ENCODE measurements at regions not wholly inside any gene's neighbourhood (a gene's known extent, or its start where the extent isn't known, plus 50 kb on each side); places are given as distances from the start of the nearest gene placed in this dataset.
"Not testable (repeated sequence)": the region's sequence is repeated elsewhere in the genome, so short reads cannot be mapped to it uniquely, and the experiment has no call there.

GRCh38 chr3:67142432-67142831, 144.3 kb downstream of the KBTBD8 start:
- no peak for TF ChIP-seq CTCF (IDR thresholded peaks at IDR 0.05; ENCODE audit: low read depth, low read length)
- DNase-seq (ENCODE audit: extremely low read depth, low read depth) = no peak

DNA sequence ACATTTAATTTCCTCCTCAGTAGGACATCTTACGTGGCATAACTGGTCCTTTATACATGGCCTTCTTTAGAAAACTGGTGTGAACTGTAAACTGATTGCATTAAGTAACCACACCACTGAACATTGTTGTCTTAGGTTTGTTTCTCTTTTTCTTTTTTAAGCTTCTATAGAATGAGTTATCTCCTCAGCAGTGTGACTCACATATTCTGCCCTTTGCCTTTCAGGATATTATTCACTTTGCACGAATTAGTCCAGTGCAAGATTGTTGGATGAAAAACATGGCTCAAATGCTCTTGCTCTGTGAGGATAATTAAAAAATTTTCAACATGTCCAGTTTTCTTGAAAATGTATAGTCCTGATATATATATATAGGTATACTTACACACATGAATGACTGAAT, 147.6 kb downstream of the KBTBD8 start:
- no peak for TF ChIP-seq CTCF (IDR thresholded peaks at IDR 0.05; ENCODE audit: low read depth, low read length)
- no peak for DNase-seq (ENCODE audit: extremely low read depth, low read depth)

- no peak for DNase-seq (ENCODE audit: extremely low read depth, low read depth)
- TF ChIP-seq CTCF (IDR thresholded peaks at IDR 0.05; ENCODE audit: low read depth, low read length) = no peak
These were observed 156.3 kb downstream of the KBTBD8 start for GRCh38 chr3:67154429-67154828.

DNA sequence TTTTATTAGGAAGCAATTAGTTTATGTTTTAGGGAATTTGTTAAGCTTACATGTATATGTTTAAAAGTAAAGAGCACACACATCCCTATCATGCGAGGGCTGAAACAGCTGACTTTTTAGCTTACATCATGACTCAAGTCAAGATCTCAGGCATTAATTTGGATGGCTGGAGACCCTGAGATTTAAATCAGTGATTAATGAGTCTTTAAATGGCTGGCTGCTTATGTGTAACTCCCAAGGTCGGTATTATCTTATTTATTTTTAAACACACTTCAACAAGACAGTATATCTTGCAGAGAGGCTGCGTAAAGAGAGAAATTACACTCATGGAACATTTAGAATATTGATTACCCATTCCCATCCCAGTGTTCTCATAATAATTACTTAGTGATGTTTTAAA, 169.4 kb downstream of the KBTBD8 start:
- TF ChIP-seq CTCF (IDR thresholded peaks at IDR 0.05; ENCODE audit: low read depth, low read length) = no peak
- no peak for DNase-seq (ENCODE audit: extremely low read depth, low read depth)

DNA sequence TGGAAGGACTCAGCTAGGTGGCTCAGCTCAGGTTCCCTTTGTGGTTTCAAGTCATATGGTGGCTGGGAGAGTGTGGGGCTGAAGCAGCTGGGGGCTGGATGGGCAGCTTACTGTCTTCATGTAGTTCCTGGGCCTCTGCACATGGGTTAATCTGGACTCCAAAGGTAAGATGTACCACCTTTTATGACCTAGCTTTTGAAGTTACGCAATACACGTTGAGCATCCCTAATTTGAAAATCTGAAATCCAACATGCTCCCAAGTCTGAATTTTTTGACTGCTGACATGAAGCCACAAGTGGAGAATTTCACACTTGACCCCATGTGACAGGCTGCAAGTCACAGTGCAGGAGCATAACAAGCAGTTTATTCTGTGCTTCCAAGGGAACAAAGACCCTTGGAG, 173.7 kb downstream of the KBTBD8 start:
- no peak for TF ChIP-seq CTCF (IDR thresholded peaks at IDR 0.05; ENCODE audit: low read depth, low read length)
- DNase-seq (ENCODE audit: extremely low read depth, low read depth) = no peak

DNA sequence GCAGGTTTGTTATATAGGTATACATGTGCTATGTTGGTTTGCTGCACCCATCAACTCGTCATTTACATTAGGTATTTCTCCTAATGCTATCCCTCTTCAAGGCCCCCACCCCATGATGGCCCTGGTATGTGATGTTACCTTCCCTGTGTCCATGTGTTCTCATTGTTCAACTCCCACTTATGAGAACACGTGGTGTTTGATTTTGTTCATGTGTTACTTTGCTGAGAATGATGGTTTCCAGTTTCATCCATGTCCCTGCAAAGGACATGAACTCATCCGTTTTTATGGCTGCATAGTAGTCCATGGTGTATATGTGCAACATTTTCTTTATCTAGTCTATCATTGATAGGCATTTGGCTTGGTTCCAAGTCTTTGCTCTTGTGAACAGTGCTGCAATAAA, 175.0 kb downstream of the KBTBD8 start:
- not testable (repeated sequence) for DNase-seq (ENCODE audit: extremely low read depth, low read depth)

GRCh38 chr3:67176396-67176795, 178.3 kb downstream of the KBTBD8 start:
- TF ChIP-seq CTCF (IDR thresholded peaks at IDR 0.05; ENCODE audit: low read depth, low read length) = no peak
- no peak for DNase-seq (ENCODE audit: extremely low read depth, low read depth)

GRCh38 chr3:67192466-67192865, 194.4 kb downstream of the KBTBD8 start:
- no peak for TF ChIP-seq CTCF (IDR thresholded peaks at IDR 0.05; ENCODE audit: low read depth, low read length)
- no peak for DNase-seq (ENCODE audit: extremely low read depth, low read depth)
